Esophagus squamous epithelium (tissue), 4 donors: ENCODE measurements at regions not wholly inside any gene's neighbourhood (a gene's known extent, or its start where the extent isn't known, plus 50 kb on each side); places are given as distances from the start of the nearest gene placed in this dataset.

Source experiments
- POLR2A ChIP-seq, 4 donors: fragments of 450-650 bp; IDR thresholded peaks; one replicate each; pipeline ENCODE4 v1.6.1; 2017; ENCODE audit warnings: antibody characterized with exemption in 4 of 4, mild to moderate bottlenecking in 4 of 4, moderate library complexity in 3 of 4
- TF ChIP-seq, protein P1 (sequence below), 6 experiments: fragments of 450-650 bp in 4 of 6; fragments of 200-600 bp in 2 of 6; sonication (generic) in 2 of 6; IDR thresholded peaks; one replicate each; pipeline ENCODE4 v1.5.1; 2016 to 2019; ENCODE audit warnings: antibody characterized with exemption in 6 of 6, mild to moderate bottlenecking in 4 of 6, moderate library complexity in 4 of 6

DNA sequence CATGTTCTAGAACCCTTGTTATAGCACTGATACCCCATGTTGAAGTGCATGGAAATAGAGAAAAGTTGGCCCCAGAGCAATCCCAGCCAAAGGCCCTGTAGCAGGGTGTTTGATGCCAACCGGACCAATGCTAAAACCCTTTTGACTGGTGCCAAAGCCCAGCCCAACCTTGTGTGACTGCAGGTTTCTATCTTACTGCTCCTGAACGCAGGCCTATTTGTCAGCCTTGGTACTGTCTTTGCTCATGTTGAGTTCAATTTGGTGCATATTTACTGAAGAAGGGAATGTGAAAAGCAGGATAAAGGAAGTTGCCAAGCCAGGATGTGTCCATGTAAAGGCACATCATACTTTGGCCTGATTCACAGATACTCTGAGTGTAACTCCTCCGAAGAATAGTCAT lies 51.7 kb upstream of the NFASC start:
- TF ChIP-seq, protein P1, sequence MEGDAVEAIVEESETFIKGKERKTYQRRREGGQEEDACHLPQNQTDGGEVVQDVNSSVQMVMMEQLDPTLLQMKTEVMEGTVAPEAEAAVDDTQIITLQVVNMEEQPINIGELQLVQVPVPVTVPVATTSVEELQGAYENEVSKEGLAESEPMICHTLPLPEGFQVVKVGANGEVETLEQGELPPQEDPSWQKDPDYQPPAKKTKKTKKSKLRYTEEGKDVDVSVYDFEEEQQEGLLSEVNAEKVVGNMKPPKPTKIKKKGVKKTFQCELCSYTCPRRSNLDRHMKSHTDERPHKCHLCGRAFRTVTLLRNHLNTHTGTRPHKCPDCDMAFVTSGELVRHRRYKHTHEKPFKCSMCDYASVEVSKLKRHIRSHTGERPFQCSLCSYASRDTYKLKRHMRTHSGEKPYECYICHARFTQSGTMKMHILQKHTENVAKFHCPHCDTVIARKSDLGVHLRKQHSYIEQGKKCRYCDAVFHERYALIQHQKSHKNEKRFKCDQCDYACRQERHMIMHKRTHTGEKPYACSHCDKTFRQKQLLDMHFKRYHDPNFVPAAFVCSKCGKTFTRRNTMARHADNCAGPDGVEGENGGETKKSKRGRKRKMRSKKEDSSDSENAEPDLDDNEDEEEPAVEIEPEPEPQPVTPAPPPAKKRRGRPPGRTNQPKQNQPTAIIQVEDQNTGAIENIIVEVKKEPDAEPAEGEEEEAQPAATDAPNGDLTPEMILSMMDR (IDR thresholded peaks at IDR 0.05) = no peak
- TF ChIP-seq POLR2A (IDR thresholded peaks at IDR 0.05) = no peak
